ENCODE measurements at regions not wholly inside any gene's neighbourhood (a gene's known extent, or its start where the extent isn't known, plus 50 kb on each side); places are given as distances from the start of the nearest gene placed in this dataset.

GRCh38 chr13:65593298-65593874 lies 1636.8 kb downstream of the PCDH9 start:
- no peaks in the 10 kb centered on the region for H3K27me3 ChIP-seq (ENCODE audit: insufficient read depth, low read length, poor library complexity, severe bottlenecking)
- no peaks in the 10 kb centered on the region for H3K9me2 ChIP-seq (replicated peaks; ENCODE audit: low read depth, low read length)
- H3K4me1 ChIP-seq (ENCODE audit: insufficient read depth, low read length, poor library complexity, severe bottlenecking) = peaks cover 7% of the 10 kb centered on the region
- H3K4me3 ChIP-seq (ENCODE audit: low read length, poor library complexity, severe bottlenecking) = no peak overlapping the region
- no peaks in the 10 kb centered on the region for H4K20me1 ChIP-seq (ENCODE audit: insufficient read depth, low read length, poor library complexity, severe bottlenecking)
- H3K9me3 ChIP-seq (ENCODE audit: insufficient read depth, low read depth, low read length) = no peaks in the 10 kb centered on the region
- H2AFZ ChIP-seq (ENCODE audit: low read length) = no peak overlapping the region
- H3K36me3 ChIP-seq (ENCODE audit: insufficient read depth, low read length) = no peaks in the 10 kb centered on the region
- H3K79me2 ChIP-seq (ENCODE audit: insufficient read depth, low read length) = no peaks in the 10 kb centered on the region
- H3K9ac ChIP-seq (ENCODE audit: low read depth, low read length, poor library complexity, severe bottlenecking) = no peak overlapping the region
- no peak overlapping the region for H3K4me2 ChIP-seq (ENCODE audit: low read depth, low read length, poor library complexity, severe bottlenecking)
- TF ChIP-seq CTCF (conservative IDR thresholded peaks at IDR 0.05; ENCODE audit: low read length) (no peak), EZH2phosphoT487 (IDR thresholded peaks at IDR 0.05; ENCODE audit: borderline replicate concordance) (no peak)
- 0 out of 2 replicates have a peak, but pooled peaks cover 2% of the 10 kb centered on the region for H3F3A ChIP-seq (ENCODE audit: low read depth)

- Histone ChIP-seq H3K4me3 (ENCODE audit: low read length, poor library complexity, severe bottlenecking) (no peak overlapping the region), H3K9me2 (replicated peaks; ENCODE audit: low read depth, low read length) (no peaks in the 10 kb centered on the region), H3K4me2 (ENCODE audit: low read depth, low read length, poor library complexity, severe bottlenecking) (no peak overlapping the region), H3K9ac (ENCODE audit: low read depth, low read length, poor library complexity, severe bottlenecking) (no peak overlapping the region), H2AFZ (ENCODE audit: low read length) (peak overlapping the region; percentile 51), H3K4me1 (ENCODE audit: insufficient read depth, low read length, poor library complexity, severe bottlenecking) (peaks cover 7% of the 10 kb centered on the region), H3K79me2 (ENCODE audit: insufficient read depth, low read length) (no peaks in the 10 kb centered on the region), H4K20me1 (ENCODE audit: insufficient read depth, low read length, poor library complexity, severe bottlenecking) (no peaks in the 10 kb centered on the region), H3K27me3 (ENCODE audit: insufficient read depth, low read length, poor library complexity, severe bottlenecking) (no peaks in the 10 kb centered on the region), H3F3A (ENCODE audit: low read depth) (0 out of 2 replicates have a peak, but pooled peaks cover 2% of the 10 kb centered on the region), H3K9me3 (ENCODE audit: insufficient read depth, low read depth, low read length) (no peaks in the 10 kb centered on the region), H3K36me3 (ENCODE audit: insufficient read depth, low read length) (no peaks in the 10 kb centered on the region)
- no peak for TF ChIP-seq EZH2phosphoT487 (IDR thresholded peaks at IDR 0.05; ENCODE audit: borderline replicate concordance)
- no peak for TF ChIP-seq CTCF (conservative IDR thresholded peaks at IDR 0.05; ENCODE audit: low read length)
Observed at GRCh38 chr13:65592731-65593130, 1637.4 kb downstream of the PCDH9 start.

- Histone ChIP-seq H3K4me3 (ENCODE audit: low read length, poor library complexity, severe bottlenecking) (no peak overlapping the region), H3K27me3 (ENCODE audit: insufficient read depth, low read length, poor library complexity, severe bottlenecking) (no peaks in the 10 kb centered on the region), H3F3A (ENCODE audit: low read depth) (no peaks in the 10 kb centered on the region), H2AFZ (ENCODE audit: low read length) (no peak overlapping the region), H3K9me2 (replicated peaks; ENCODE audit: low read depth, low read length) (no peaks in the 10 kb centered on the region), H3K9me3 (ENCODE audit: insufficient read depth, low read depth, low read length) (no peaks in the 10 kb centered on the region), H3K9ac (ENCODE audit: low read depth, low read length, poor library complexity, severe bottlenecking) (no peak overlapping the region), H3K36me3 (ENCODE audit: insufficient read depth, low read length) (no peaks in the 10 kb centered on the region), H3K79me2 (ENCODE audit: insufficient read depth, low read length) (no peaks in the 10 kb centered on the region), H3K4me2 (ENCODE audit: low read depth, low read length, poor library complexity, severe bottlenecking) (no peak overlapping the region), H3K4me1 (ENCODE audit: insufficient read depth, low read length, poor library complexity, severe bottlenecking) (no peaks in the 10 kb centered on the region), H4K20me1 (ENCODE audit: insufficient read depth, low read length, poor library complexity, severe bottlenecking) (no peaks in the 10 kb centered on the region)
- no peak for TF ChIP-seq EZH2phosphoT487 (IDR thresholded peaks at IDR 0.05; ENCODE audit: borderline replicate concordance)
- no peak for TF ChIP-seq CTCF (conservative IDR thresholded peaks at IDR 0.05; ENCODE audit: low read length)
Observed at GRCh38 chr13:65585346-65585745, 1644.8 kb downstream of the PCDH9 start.

Data from Loucy (cell line).